OCI-LY1 (cell line): ENCODE measurements at regions not wholly inside any gene's neighbourhood (a gene's known extent, or its start where the extent isn't known, plus 50 kb on each side); places are given as distances from the start of the nearest gene placed in this dataset.

ENCODE experiments used
- H2AFZ ChIP-seq: fragments of 200-600 bp; sonication (generic), shearing (Covaris generic); 2 replicates; pipeline ENCODE4 v1.6.0; 2014; ENCODE audit warnings: antibody characterized with exemption, mild to moderate bottlenecking, low read length
- H3F3A ChIP-seq: fragments of 200-600 bp; sonication (generic), shearing (Covaris generic); 2 replicates; pipeline ENCODE4 v1.6.0; 2014; ENCODE audit warnings: mild to moderate bottlenecking, antibody characterized with exemption, low read length, moderate library complexity; ENCODE audit not compliant: insufficient read depth
- H3K27ac ChIP-seq: fragments of 200-600 bp; sonication (generic); 2 replicates; pipeline ENCODE4 v1.5.1; 2014; ENCODE audit warnings: low read length, mixed run types, mild to moderate bottlenecking, low read depth; ENCODE audit not compliant: poor library complexity, severe bottlenecking
- H3K27me3 ChIP-seq: fragments of 200-600 bp; sonication (generic); 2 replicates; pipeline ENCODE4 v1.6.0; 2014; ENCODE audit warnings: antibody characterized with exemption, mild to moderate bottlenecking, low read length, moderate library complexity; ENCODE audit not compliant: insufficient read depth
- H3K36me3 ChIP-seq: fragments of 200-600 bp; sonication (generic); 2 replicates; pipeline ENCODE4 v1.6.1; 2014; ENCODE audit warnings: mild to moderate bottlenecking, antibody characterized with exemption, low read length, moderate library complexity, mixed read lengths; ENCODE audit not compliant: insufficient read depth
- H3K4me1 ChIP-seq: fragments of 200-600 bp; sonication (generic); 2 replicates; pipeline ENCODE4 v1.5.1; 2014; ENCODE audit warnings: mild to moderate bottlenecking, low read length, moderate library complexity; ENCODE audit not compliant: insufficient read depth, severe bottlenecking
- H3K4me2 ChIP-seq: fragments of 200-600 bp; sonication (generic), shearing (Covaris generic); 2 replicates; pipeline ENCODE4 v1.6.1; 2014; ENCODE audit warnings: low read length
- H3K4me3 ChIP-seq: fragments of 200-600 bp; sonication (generic); 2 replicates; pipeline ENCODE4 v1.5.1; 2014; ENCODE audit warnings: low read length, low read depth, mild to moderate bottlenecking, mixed read lengths; ENCODE audit not compliant: poor library complexity, severe bottlenecking
- H3K79me2 ChIP-seq: fragments of 200-600 bp; shearing (Covaris generic); 2 replicates; pipeline ENCODE4 v1.6.1; 2016; ENCODE audit warnings: mixed run types, low read length, mixed read lengths; ENCODE audit not compliant: insufficient read depth
- H3K9ac ChIP-seq: fragments of 200-600 bp; sonication (generic), shearing (Covaris generic); 2 replicates; pipeline ENCODE4 v1.6.1; 2014; ENCODE audit warnings: mild to moderate bottlenecking, low read length, mixed read lengths
- H3K9me2 ChIP-seq: fragments of 200-600 bp; sonication (generic), shearing (Covaris generic); 2 replicates; pipeline ENCODE4 v1.6.1; 2014; ENCODE audit warnings: low read depth, mild to moderate bottlenecking, low read length, mixed read lengths
- H3K9me3 ChIP-seq: fragments of 200-600 bp; shearing (Covaris generic); 2 replicates; pipeline ENCODE4 v1.6.1; 2014; ENCODE audit warnings: low read length, mixed read lengths
- H4K20me1 ChIP-seq: fragments of 200-600 bp; sonication (generic), shearing (Covaris generic); 2 replicates; pipeline ENCODE4 v1.6.0; 2016; ENCODE audit warnings: mild to moderate bottlenecking, low read length; ENCODE audit not compliant: insufficient read depth
- EZH2 ChIP-seq: fragments of 200-600 bp; sonication (generic), shearing (Covaris generic); IDR thresholded peaks from 2 replicates; pipeline ENCODE4 v1.8.0; 2017; ENCODE audit warnings: borderline replicate concordance, mixed run types, mild to moderate bottlenecking, antibody characterized with exemption, low read length, moderate library complexity, mixed read lengths
- TF ChIP-seq, protein P1 (sequence below): fragments of 200-600 bp; sonication (generic), shearing (Covaris generic); IDR thresholded peaks from 2 replicates; pipeline ENCODE4 v1.5.1; 2017; ENCODE audit warnings: mild to moderate bottlenecking, antibody characterized with exemption, low read length, moderate library complexity, mixed read lengths

DNA sequence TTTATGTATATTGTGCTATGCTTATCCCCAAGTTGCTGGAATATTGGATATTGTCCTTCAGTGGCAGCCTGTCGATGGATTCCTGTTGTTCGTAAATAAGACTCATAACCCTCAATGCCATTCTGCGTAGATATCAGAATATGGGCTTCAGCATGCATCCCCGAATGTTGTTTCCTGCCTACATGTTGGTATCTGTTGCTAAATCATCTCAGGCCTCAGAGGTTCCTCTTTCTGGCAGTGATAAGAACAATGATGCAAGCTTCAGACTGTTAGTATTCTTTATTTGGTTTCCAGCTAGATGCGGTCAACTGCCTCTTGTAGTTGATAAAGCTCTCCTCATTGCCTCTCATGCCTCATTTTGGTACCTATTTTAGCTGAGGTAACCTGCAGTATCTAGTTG, 2082.6 kb downstream of the MRPL39 start:
- TF ChIP-seq EZH2 = no peak
- TF ChIP-seq, protein P1, sequence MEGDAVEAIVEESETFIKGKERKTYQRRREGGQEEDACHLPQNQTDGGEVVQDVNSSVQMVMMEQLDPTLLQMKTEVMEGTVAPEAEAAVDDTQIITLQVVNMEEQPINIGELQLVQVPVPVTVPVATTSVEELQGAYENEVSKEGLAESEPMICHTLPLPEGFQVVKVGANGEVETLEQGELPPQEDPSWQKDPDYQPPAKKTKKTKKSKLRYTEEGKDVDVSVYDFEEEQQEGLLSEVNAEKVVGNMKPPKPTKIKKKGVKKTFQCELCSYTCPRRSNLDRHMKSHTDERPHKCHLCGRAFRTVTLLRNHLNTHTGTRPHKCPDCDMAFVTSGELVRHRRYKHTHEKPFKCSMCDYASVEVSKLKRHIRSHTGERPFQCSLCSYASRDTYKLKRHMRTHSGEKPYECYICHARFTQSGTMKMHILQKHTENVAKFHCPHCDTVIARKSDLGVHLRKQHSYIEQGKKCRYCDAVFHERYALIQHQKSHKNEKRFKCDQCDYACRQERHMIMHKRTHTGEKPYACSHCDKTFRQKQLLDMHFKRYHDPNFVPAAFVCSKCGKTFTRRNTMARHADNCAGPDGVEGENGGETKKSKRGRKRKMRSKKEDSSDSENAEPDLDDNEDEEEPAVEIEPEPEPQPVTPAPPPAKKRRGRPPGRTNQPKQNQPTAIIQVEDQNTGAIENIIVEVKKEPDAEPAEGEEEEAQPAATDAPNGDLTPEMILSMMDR = no peak

DNA sequence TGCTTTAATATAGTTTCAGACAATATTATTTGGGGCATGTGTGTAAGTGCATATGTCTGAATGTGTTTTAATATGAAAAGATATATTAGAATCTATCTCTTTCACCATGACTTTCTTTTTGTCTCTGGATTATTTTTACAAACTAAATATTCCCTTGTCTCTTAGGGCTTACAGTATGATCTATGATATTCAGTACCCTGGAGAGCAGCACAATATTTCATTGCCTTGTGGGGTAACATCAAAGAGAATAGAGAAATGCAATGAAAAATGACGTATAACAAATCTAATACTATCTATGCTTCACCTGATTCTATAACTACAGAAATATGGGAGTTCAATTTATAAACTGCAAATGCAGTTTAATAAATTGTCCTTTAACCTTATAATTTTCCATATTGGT, 2084.5 kb downstream of the MRPL39 start:
- no peaks in the 10 kb centered on the region for H3K4me1 ChIP-seq
- H3K9me3 ChIP-seq = no peaks in the 10 kb centered on the region
- H3K36me3 ChIP-seq = no peaks in the 10 kb centered on the region
- TF ChIP-seq, protein P1 = no peak
- TF ChIP-seq EZH2 = no peak
- H4K20me1 ChIP-seq = no peaks in the 10 kb centered on the region
- H2AFZ ChIP-seq = no peak overlapping the region
- H3K79me2 ChIP-seq = no peaks in the 10 kb centered on the region
- no peak overlapping the region for H3K27ac ChIP-seq
- no peaks in the 10 kb centered on the region for H3F3A ChIP-seq
- no peaks in the 10 kb centered on the region for H3K27me3 ChIP-seq
- no peaks in the 10 kb centered on the region for H3K9me2 ChIP-seq
- no peak overlapping the region for H3K9ac ChIP-seq
- no peak overlapping the region for H3K4me2 ChIP-seq
- no peak overlapping the region for H3K4me3 ChIP-seq

More for the DNA sequence above, 2082.6 kb downstream of the MRPL39 start:
- Histone ChIP-seq H3K9me3 (no peaks in the 10 kb centered on the region), H3K79me2 (no peaks in the 10 kb centered on the region), H2AFZ (no peak overlapping the region), H3K4me2 (no peak overlapping the region), H3K9ac (no peak overlapping the region), H3K27me3 (no peaks in the 10 kb centered on the region), H3F3A (no peaks in the 10 kb centered on the region), H3K4me3 (no peak overlapping the region), H3K27ac (no peak overlapping the region), H4K20me1 (no peaks in the 10 kb centered on the region), H3K9me2 (no peaks in the 10 kb centered on the region), H3K36me3 (no peaks in the 10 kb centered on the region), H3K4me1 (no peaks in the 10 kb centered on the region)

DNA sequence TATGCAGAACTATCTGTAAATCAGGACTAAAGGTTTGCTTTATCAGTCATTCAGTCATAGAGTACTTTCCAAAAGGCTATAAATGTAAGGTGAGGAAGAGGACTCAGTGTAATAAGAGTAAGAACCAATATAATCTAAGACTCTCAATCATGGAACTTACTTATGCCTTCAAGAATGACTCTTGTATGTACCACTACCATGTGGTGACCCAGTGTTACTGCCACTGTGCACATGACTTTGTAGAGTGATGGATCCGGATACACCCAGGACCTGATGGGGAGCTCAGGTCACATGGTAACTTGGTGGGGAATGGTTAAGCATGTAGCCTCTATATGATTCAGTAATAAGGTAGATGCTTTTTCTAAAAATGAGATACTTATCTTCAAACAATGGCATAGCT, 2099.8 kb downstream of the MRPL39 start:
- no peaks in the 10 kb centered on the region for H3F3A ChIP-seq
- no peaks in the 10 kb centered on the region for H3K36me3 ChIP-seq
- H3K4me3 ChIP-seq = no peak overlapping the region
- H3K9me3 ChIP-seq = no peaks in the 10 kb centered on the region
- H3K4me1 ChIP-seq = no peaks in the 10 kb centered on the region
- H3K4me2 ChIP-seq = no peak overlapping the region
- H4K20me1 ChIP-seq = no peaks in the 10 kb centered on the region
- H3K27me3 ChIP-seq = no peaks in the 10 kb centered on the region
- H3K79me2 ChIP-seq = no peaks in the 10 kb centered on the region
- no peak overlapping the region for H3K9ac ChIP-seq
- no peaks in the 10 kb centered on the region for H3K9me2 ChIP-seq
- TF ChIP-seq, protein P1 = no peak
- TF ChIP-seq EZH2 = no peak
- no peak overlapping the region for H2AFZ ChIP-seq
- no peak overlapping the region for H3K27ac ChIP-seq
